Uterus (tissue), 2 donors: ENCODE measurements at regions not wholly inside any gene's neighbourhood (a gene's known extent, or its start where the extent isn't known, plus 50 kb on each side); places are given as distances from the start of the nearest gene placed in this dataset.

ENCODE experiments used
- CTCF ChIP-seq, 4 experiments: fragments of 200-600 bp in 2 of 4; fragments of 450-650 bp in 2 of 4; sonication (generic) in 2 of 4; IDR thresholded peaks; one replicate each; pipeline ENCODE4 v1.5.1; 2016 to 2019; ENCODE audit warnings: antibody characterized with exemption in 4 of 4, mild to moderate bottlenecking in 2 of 4, moderate library complexity in 1 of 4
- POLR2A ChIP-seq, 2 donors: fragments of 450-650 bp; IDR thresholded peaks; one replicate each; pipeline ENCODE4 v1.6.1; 2016; ENCODE audit warnings: antibody characterized with exemption in 2 of 2, mild to moderate bottlenecking in 1 of 2, moderate library complexity in 1 of 2

DNA sequence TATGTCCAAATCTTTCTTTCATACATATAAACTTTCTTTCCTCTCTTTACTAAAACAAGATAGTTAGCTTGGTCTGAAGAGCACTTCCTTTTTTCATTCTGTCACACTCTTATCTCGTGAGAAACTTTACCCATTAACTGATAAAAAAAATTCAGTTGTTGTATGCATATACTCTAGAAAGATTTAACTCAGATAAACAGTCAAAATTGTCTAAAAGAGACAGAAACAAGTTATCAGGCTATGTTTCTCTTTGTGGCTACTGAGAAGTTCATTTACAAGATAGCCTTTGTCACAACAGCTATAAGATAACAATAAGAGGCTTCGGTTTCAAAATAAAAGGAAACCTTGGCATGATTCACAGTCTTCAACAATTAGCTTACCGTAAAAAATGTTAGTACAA lies 235.7 kb upstream of the ATP10A start:
- TF ChIP-seq CTCF (IDR thresholded peaks at IDR 0.05) (no peak), POLR2A (IDR thresholded peaks at IDR 0.05) (no peak)
